Mucosa of gallbladder (tissue), 1 donor: ENCODE measurements at regions not wholly inside any gene's neighbourhood (a gene's known extent, or its start where the extent isn't known, plus 50 kb on each side); places are given as distances from the start of the nearest gene placed in this dataset.

Experiments used
- DNase-seq: peaks from one replicate; pipeline ENCODE4 v3.0.0-alpha.2; 2020; ENCODE audit warnings: low spot score
- donor health status: DM: no; HTN: no; CAD: no.

DNA sequence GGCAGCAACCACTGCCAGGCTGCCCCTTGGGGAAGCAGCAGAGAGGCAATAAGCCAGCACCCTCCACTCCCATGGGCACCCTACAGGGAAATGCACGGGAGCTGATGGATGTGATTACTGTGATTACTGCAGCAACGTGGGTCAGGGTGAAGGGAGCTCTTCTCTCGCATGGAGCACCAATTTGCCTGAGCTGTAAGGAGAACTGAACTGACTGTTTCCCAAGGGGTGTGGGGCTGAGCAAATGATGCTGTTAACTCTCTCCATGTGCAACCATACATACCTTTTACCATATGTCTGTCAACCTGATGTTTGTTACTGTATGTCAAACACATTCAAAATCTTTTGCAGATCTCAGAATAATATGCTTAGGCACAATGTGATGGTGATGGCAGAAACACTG is 680.6 kb downstream of the SQOR start:
- DNase-seq = no peak

- DNase-seq = no peak
Measured at GRCh38 chr15:46316024-46316423, 681.2 kb downstream of the SQOR start.

GRCh38 chr15:46317029-46317428 is 682.2 kb downstream of the SQOR start:
- DNase-seq = no peak

DNA sequence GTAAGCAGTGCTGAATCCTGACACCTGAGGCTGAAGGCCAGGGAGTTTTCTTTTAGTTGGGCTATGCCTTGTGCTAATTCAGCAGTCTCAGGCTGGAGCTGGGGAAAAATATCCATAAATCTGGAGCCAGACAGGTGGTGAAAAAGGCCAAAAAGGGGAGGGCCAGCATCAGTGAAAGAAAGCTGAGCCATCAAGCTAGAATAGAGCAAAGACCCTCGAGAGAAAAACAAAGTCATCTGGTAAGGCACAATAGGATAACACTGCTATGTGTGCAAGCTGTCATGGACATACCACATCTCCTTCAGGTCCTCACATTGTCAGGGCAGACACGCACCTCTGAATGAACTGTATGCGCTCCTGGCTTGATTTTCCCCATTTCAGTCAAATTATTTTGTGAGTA is 687.9 kb downstream of the SQOR start:
- DNase-seq = no peak

DNA sequence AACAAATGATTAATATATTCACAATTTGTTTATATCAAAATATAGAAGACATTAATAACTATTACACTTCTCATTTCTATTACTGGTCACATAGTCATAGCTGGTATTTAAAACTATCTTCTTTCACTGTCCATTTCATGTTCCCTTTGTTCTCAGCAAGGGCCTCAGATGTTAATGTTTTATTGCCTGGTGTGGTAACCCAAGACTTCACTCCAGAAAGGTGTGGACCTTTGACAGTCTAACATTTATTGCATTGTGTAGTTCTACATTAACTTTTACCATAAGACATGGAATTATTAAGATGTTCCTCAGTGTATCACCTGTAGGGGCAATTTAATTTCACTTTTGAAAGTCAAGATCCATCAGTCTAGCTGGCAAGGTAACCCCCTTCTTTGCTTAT is 691.3 kb downstream of the SQOR start:
- DNase-seq = no peak

DNA sequence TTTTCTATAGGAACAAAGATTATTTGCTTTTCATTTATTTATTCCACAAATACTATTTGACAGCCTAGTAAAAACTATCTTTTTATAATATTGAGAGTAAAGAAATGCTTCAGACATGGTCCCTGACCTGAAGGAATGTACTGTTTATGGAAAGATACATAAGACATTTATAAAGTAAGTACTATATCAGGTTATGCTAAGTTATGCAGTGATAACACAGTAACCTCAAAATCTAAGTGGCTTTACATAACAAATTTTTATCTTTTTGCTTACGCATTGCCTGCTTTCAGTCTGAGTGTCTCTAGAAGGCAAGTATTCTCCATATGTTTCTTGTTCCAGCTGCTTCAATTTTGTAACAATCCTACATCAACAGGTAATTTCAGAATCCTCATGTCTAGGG is 694.0 kb downstream of the SQOR start:
- DNase-seq = no peak

GRCh38 chr15:46329876-46330275 is 695.0 kb downstream of the SQOR start:
- no peak for DNase-seq

- no peak for DNase-seq
Measured at GRCh38 chr15:46331546-46331945, 696.7 kb downstream of the SQOR start.

GRCh38 chr15:46343196-46343935 is 708.5 kb downstream of the SQOR start:
- no peak for DNase-seq

DNA sequence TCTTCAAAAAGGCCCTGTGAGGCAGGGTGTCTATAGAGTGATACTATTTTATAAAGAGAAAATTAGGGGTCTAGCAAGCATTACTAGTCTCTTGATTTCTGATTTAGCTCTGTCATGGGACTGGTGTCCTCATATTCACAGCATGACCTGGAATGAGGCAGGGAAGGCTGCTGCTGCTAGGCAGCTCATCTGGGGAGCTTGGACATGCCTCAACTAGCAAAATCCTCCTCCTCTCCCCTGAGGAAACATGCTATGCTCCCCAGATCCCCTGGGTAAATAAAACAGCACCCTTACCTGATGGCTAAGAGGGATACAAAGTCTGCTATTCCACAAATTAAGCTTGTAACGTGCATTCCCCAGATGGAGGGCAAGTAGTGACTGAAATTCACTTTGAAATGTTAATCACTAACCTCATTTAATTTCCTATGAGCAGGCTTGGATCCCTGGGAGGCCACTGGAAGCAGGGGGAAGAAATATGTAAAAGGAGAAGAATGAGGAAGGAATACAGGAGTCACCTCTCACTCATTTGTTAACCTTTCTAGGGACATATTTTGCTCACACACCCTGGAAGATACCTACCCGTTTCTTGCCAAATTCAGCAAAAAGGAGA is 709.4 kb downstream of the SQOR start:
- DNase-seq = no peak

- no peak for DNase-seq
Measured at GRCh38 chr15:46344915-46345314, 710.1 kb downstream of the SQOR start.

- DNase-seq = no peak
Measured at GRCh38 chr15:46354443-46354842, 719.6 kb downstream of the SQOR start.

DNA sequence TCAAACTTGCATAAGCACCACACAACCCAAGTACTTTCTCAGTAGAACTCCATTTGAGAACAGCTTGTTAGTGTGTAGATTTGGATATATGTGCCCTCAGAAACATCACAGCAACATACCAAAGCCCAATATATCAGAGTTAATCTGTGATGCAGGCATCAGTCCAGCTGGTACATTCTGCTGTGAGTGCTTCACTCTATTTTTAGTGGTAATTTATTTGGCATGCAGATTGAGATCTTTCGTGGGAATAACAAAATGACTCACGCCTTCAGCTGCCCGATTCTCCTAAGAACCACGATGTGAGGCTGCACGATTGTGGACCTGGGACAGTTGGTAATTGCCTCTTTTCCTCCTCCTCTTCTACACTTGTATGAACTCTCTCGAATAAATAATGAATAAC is 730.7 kb downstream of the SQOR start:
- no peak for DNase-seq

DNA sequence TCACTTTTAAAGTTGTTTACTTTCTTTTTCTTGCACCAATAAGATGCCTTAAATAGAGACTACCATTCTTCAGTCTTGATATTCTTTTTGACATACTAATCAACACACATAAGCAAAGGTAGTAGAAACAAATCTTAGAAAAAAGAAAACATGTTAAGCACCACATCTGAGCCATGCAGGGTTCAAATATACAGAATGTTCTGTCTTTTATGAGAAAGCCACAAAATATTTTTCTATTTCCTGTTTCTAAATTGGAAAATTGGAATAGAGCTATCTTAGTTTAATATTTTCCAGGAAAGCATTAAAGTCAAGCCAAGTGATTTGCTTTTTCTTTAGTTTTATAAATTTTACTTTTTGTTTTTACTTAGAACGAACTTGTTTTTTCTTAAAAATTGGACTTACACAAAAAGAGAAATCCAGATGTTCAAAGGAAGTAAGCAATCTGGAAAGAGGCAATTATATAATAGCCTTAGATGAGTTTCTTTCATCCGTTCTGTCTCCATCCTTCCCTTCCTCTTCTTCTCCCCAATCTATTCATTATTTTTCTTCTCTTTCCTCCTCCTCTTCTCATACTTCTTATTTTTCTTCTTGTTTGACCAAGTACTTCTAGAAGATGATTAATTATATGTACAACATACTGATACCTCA is 731.7 kb downstream of the SQOR start:
- DNase-seq = no peak

GRCh38 chr15:46383978-46384377 is 749.1 kb downstream of the SQOR start:
- DNase-seq = no peak

GRCh38 chr15:46386356-46386755 is 751.5 kb downstream of the SQOR start:
- no peak for DNase-seq

DNA sequence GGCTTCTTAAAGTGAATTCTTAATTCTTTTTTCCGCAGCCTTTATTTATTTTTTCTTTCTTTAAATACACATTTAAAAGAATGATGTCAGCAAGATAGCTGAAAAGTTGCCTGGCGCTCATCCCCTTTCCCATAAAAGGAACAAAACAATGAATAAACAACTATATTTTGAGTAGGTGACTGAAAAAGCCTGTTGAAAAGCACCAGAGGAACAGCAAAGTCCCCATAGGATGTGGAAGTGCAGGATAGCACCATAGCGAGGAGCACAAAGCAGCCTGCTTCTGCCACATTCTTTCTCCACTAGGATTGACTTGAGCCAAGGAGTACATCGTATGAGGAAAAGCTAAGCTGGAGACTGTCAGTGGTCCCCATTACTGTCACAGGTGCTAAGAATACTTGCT is 754.9 kb downstream of the SQOR start:
- DNase-seq = no peak

GRCh38 chr15:46394463-46394862 is 759.6 kb downstream of the SQOR start:
- no peak for DNase-seq

GRCh38 chr15:46408312-46408711 is 773.5 kb downstream of the SQOR start:
- DNase-seq = no peak

GRCh38 chr15:46409841-46410301 is 775.0 kb downstream of the SQOR start:
- no peak for DNase-seq

GRCh38 chr15:46410705-46411104 is 775.9 kb downstream of the SQOR start:
- no peak for DNase-seq

- DNase-seq = no peak
Measured at GRCh38 chr15:46411900-46412299, 777.1 kb downstream of the SQOR start.

DNA sequence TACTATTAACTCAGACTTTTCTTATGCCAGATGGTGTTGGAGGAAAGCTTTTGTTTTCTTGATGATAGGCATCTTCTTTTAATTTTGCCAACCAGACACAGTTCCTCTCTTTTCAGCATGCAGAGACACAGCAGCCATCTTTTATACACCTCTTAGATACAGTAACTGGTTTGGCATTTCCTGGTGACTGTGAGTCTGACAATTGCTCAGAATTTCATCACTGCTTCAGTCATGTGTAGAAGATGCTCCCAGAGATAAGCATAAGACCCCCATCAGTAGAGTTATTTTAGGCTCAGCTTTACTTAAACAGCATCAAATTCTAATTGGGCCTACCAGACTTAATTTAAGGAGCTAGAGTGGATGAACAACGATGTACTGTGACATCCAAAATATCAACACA is 779.0 kb downstream of the SQOR start:
- DNase-seq = no peak
